Thyroid gland (tissue), 4 donors: ENCODE measurements at regions not wholly inside any gene's neighbourhood (a gene's known extent, or its start where the extent isn't known, plus 50 kb on each side); places are given as distances from the start of the nearest gene placed in this dataset.

ENCODE experiments used
- DNase-seq, 2 donors: peaks; one replicate each; pipeline ENCODE4 v3.0.0-alpha.2; 2019
- H3K27ac ChIP-seq, 3 donors: fragments of 200-600 bp; sonication (generic); 1 replicate in 2 of 3; 2 replicates in 1 of 3; pipeline ENCODE4 v1.5.1; 2016 to 2019; ENCODE audit warnings: mild to moderate bottlenecking in 1 of 3, moderate library complexity in 1 of 3
- H3K27me3 ChIP-seq: fragments of 200-600 bp; sonication (generic); one replicate; pipeline ENCODE4 v1.5.1; 2019
- H3K36me3 ChIP-seq, 2 donors: fragments of 200-600 bp; sonication (generic); one replicate each; pipeline ENCODE4 v1.5.1; 2016 to 2019
- H3K4me1 ChIP-seq, 2 donors: fragments of 200-600 bp; sonication (generic); one replicate each; pipeline ENCODE4 v1.5.1; 2017 to 2019
- H3K4me3 ChIP-seq, 3 donors: fragments of 200-600 bp; sonication (generic); replicated peaks in 1 of 3; 1 replicate in 2 of 3; 2 replicates in 1 of 3; pipeline ENCODE4 v1.5.1; 2016; ENCODE audit warnings: mild to moderate bottlenecking in 1 of 3
- H3K9me3 ChIP-seq: fragments of 200-600 bp; sonication (generic); one replicate; pipeline ENCODE4 v1.5.1; 2017
- CTCF ChIP-seq, 6 experiments: fragments of 200-600 bp in 3 of 6; fragments of 450-650 bp in 3 of 6; sonication (generic) in 3 of 6; IDR thresholded peaks; one replicate each; pipeline ENCODE4 v1.5.1; 2016 to 2019; ENCODE audit warnings: antibody characterized with exemption in 6 of 6, mild to moderate bottlenecking in 2 of 6, inconsistent platforms in 1 of 6, moderate library complexity in 1 of 6
- POLR2A ChIP-seq, 2 donors: fragments of 450-650 bp; IDR thresholded peaks; one replicate each; pipeline ENCODE4 v1.6.1; 2017; ENCODE audit warnings: antibody characterized with exemption in 2 of 2, mild to moderate bottlenecking in 2 of 2, moderate library complexity in 1 of 2
- WGBS, 2 donors: methylation state at CpG; one replicate each; pipeline ENCODE4 v1.1.5; 2017; 5-methylcytosine and 5-hydroxymethylcytosine counted together
- intact Hi-C: fragments of 100-400 bp; cut with DNase I; formaldehyde crosslinking; loops from one replicate; pipeline ENCODE4 v1.15.1; 2023

GRCh38 chr4:11105715-11106114 is 323.0 kb downstream of the HS3ST1 start:
- no peak for TF ChIP-seq POLR2A (IDR thresholded peaks at IDR 0.05)
- TF ChIP-seq CTCF (IDR thresholded peaks at IDR 0.05), result no peak
- WGBS, 2 donors, result 59 to 84% methylated on average over 3 of the region's 3 CpGs
- Histone ChIP-seq H3K27ac (no peak overlapping the region), H3K9me3 (no peaks in the 10 kb centered on the region), H3K4me1 (no peaks in the 10 kb centered on the region), H3K36me3 (no peaks in the 10 kb centered on the region), H3K4me3 (no peak overlapping the region), H3K27me3 (no peaks in the 10 kb centered on the region)
- DNase-seq, result no peak
- intact Hi-C loops, result no loop called here

- no peaks in the 10 kb centered on the region for H3K27me3 ChIP-seq
- H3K4me3 ChIP-seq, result no peak overlapping the region
- no peaks in the 10 kb centered on the region for H3K4me1 ChIP-seq
- TF ChIP-seq POLR2A (IDR thresholded peaks at IDR 0.05) (no peak), CTCF (IDR thresholded peaks at IDR 0.05) (no peak)
- intact Hi-C loops, result no loop called here
- H3K27ac ChIP-seq, result no peak overlapping the region
- no peaks in the 10 kb centered on the region for H3K9me3 ChIP-seq
- DNase-seq, result no peak
- 31 to 41% methylated on average over 3 of the region's 3 CpGs for WGBS, 2 donors
- H3K36me3 ChIP-seq, result no peaks in the 10 kb centered on the region
Observed at GRCh38 chr4:11098461-11098860, 330.2 kb downstream of the HS3ST1 start.

- DNase-seq, result no peak
- intact Hi-C loops, result no loop called here
- Histone ChIP-seq H3K36me3 (no peaks in the 10 kb centered on the region), H3K4me1 (no peaks in the 10 kb centered on the region), H3K9me3 (no peaks in the 10 kb centered on the region), H3K27me3 (no peaks in the 10 kb centered on the region), H3K4me3 (no peak overlapping the region), H3K27ac (no peak overlapping the region)
- TF ChIP-seq POLR2A (IDR thresholded peaks at IDR 0.05) (no peak), CTCF (IDR thresholded peaks at IDR 0.05) (no peak)
- 77 to 86% methylated on average over 2 of the region's 2 CpGs for WGBS, 2 donors
Observed at GRCh38 chr4:11097725-11098124, 331.0 kb downstream of the HS3ST1 start.

GRCh38 chr4:11081006-11081405 is 347.7 kb downstream of the HS3ST1 start:
- no peaks in the 10 kb centered on the region for H3K9me3 ChIP-seq
- intact Hi-C loops, result no loop called here
- no peak overlapping the region for H3K4me3 ChIP-seq

GRCh38 chr4:11079171-11079570 is 349.5 kb downstream of the HS3ST1 start:
- TF ChIP-seq POLR2A (IDR thresholded peaks at IDR 0.05), result no peak
- TF ChIP-seq CTCF (IDR thresholded peaks at IDR 0.05), result no peak
- H3K9me3 ChIP-seq, result no peaks in the 10 kb centered on the region
- no peak for DNase-seq
- H3K27ac ChIP-seq, result no peak overlapping the region
- no peaks in the 10 kb centered on the region for H3K36me3 ChIP-seq
- no peaks in the 10 kb centered on the region for H3K4me1 ChIP-seq
- H3K4me3 ChIP-seq, result no peak overlapping the region
- no peaks in the 10 kb centered on the region for H3K27me3 ChIP-seq
- intact Hi-C loops, result no loop called here
- 86 to 88% methylated on average over 1 of the region's 1 CpG for WGBS, 2 donors

More at GRCh38 chr4:11081006-11081405, 347.7 kb downstream of the HS3ST1 start:
- no peak for DNase-seq
- no peak for TF ChIP-seq POLR2A (IDR thresholded peaks at IDR 0.05)
- no peaks in the 10 kb centered on the region for H3K36me3 ChIP-seq
- no peaks in the 10 kb centered on the region for H3K4me1 ChIP-seq
- no peak overlapping the region for H3K27ac ChIP-seq
- H3K27me3 ChIP-seq, result no peaks in the 10 kb centered on the region
